Vagina (tissue), 2 donors: ENCODE measurements at regions not wholly inside any gene's neighbourhood (a gene's known extent, or its start where the extent isn't known, plus 50 kb on each side); places are given as distances from the start of the nearest gene placed in this dataset.

Experiments
- DNase-seq, 2 donors: peaks; one replicate each; pipeline ENCODE4 v3.0.0-alpha.2; 2017; ENCODE audit errors: extremely low spot score in 2 of 2
- H3K27ac ChIP-seq: fragments of 200-600 bp; sonication (generic); one replicate; pipeline ENCODE4 v1.5.1; 2019
- H3K27me3 ChIP-seq: fragments of 200-600 bp; sonication (generic); one replicate; pipeline ENCODE4 v1.5.1; 2019
- H3K36me3 ChIP-seq, 2 donors: fragments of 200-600 bp; sonication (generic); one replicate each; pipeline ENCODE4 v1.5.1; 2017 to 2019
- H3K4me1 ChIP-seq: fragments of 200-600 bp; sonication (generic); one replicate; pipeline ENCODE4 v1.5.1; 2019
- H3K4me3 ChIP-seq, 2 donors: fragments of 200-600 bp; sonication (generic); 1 replicate in 1 of 2; 2 replicates in 1 of 2; pipeline ENCODE4 v1.5.1; 2016 to 2019
- H3K9me3 ChIP-seq: fragments of 200-600 bp; sonication (generic); one replicate; pipeline ENCODE4 v1.5.1; 2019
- CTCF ChIP-seq, 3 experiments: fragments of 450-650 bp in 2 of 3; fragments of 200-600 bp in 1 of 3; sonication (generic) in 1 of 3; IDR thresholded peaks; one replicate each; pipeline ENCODE4 v1.5.1; 2017 to 2019; ENCODE audit warnings: antibody characterized with exemption in 3 of 3, mild to moderate bottlenecking in 2 of 3, moderate library complexity in 2 of 3
- POLR2A ChIP-seq, 2 donors: fragments of 450-650 bp; IDR thresholded peaks; one replicate each; pipeline ENCODE4 v1.6.1; 2017; ENCODE audit warnings: antibody characterized with exemption in 2 of 2, mild to moderate bottlenecking in 2 of 2, moderate library complexity in 2 of 2
- POLR2AphosphoS5 ChIP-seq, 2 donors: sonication (generic); formaldehyde crosslinking; IDR thresholded peaks; one replicate each; pipeline ENCODE4 v1.9.0; 2017; ENCODE audit warnings: antibody characterized with exemption in 2 of 2, mild to moderate bottlenecking in 2 of 2, low read depth in 1 of 2; ENCODE audit not compliant: insufficient read depth in 1 of 2
- intact Hi-C: fragments of 100-400 bp; cut with DNase I; formaldehyde crosslinking; loops from one replicate; pipeline ENCODE4 v1.15.1; 2023

- DNase-seq, result no peak
- TF ChIP-seq POLR2A (IDR thresholded peaks at IDR 0.05) (no peak), POLR2AphosphoS5 (IDR thresholded peaks at IDR 0.05; ENCODE audit: insufficient read depth in 1 of 2, low read depth in 1 of 2) (no peak), CTCF (IDR thresholded peaks at IDR 0.05) (no peak)
- no peak overlapping the region for H3K4me3 ChIP-seq
- H3K36me3 ChIP-seq, result no peaks in the 10 kb centered on the region
- H3K27me3 ChIP-seq, result no peaks in the 10 kb centered on the region
- no peaks in the 10 kb centered on the region for H3K4me1 ChIP-seq
- intact Hi-C loops, result no loop called here
- H3K9me3 ChIP-seq, result no peaks in the 10 kb centered on the region
- no peak overlapping the region for H3K27ac ChIP-seq
These were observed 168.0 kb upstream of the NOX3 start for GRCh38 chr6:155623450-155624178.

GRCh38 chr6:155614606-155615005 lies 159.0 kb upstream of the NOX3 start:
- TF ChIP-seq POLR2A (IDR thresholded peaks at IDR 0.05), result no peak
- no peak for TF ChIP-seq POLR2AphosphoS5 (IDR thresholded peaks at IDR 0.05; ENCODE audit: insufficient read depth in 1 of 2, low read depth in 1 of 2)
- no peak for TF ChIP-seq CTCF (IDR thresholded peaks at IDR 0.05)
- Histone ChIP-seq H3K4me1 (no peaks in the 10 kb centered on the region), H3K27ac (no peak overlapping the region), H3K4me3 (no peak overlapping the region), H3K27me3 (no peaks in the 10 kb centered on the region), H3K9me3 (peaks cover 4% of the 10 kb centered on the region), H3K36me3 (no peaks in the 10 kb centered on the region)
- intact Hi-C loops, result no loop called here
- no peak for DNase-seq

GRCh38 chr6:155611742-155612141 lies 156.1 kb upstream of the NOX3 start:
- Histone ChIP-seq H3K36me3 (no peaks in the 10 kb centered on the region), H3K4me3 (no peak overlapping the region), H3K4me1 (no peaks in the 10 kb centered on the region), H3K9me3 (peaks cover 4% of the 10 kb centered on the region), H3K27ac (no peak overlapping the region), H3K27me3 (no peaks in the 10 kb centered on the region)
- TF ChIP-seq POLR2AphosphoS5 (IDR thresholded peaks at IDR 0.05; ENCODE audit: insufficient read depth in 1 of 2, low read depth in 1 of 2) (no peak), CTCF (IDR thresholded peaks at IDR 0.05) (no peak), POLR2A (IDR thresholded peaks at IDR 0.05) (no peak)
- intact Hi-C loops, result no loop called here
- no peak for DNase-seq

- Histone ChIP-seq H3K27ac (no peak overlapping the region), H3K9me3 (no peaks in the 10 kb centered on the region), H3K4me3 (no peak overlapping the region), H3K4me1 (no peaks in the 10 kb centered on the region), H3K27me3 (no peaks in the 10 kb centered on the region), H3K36me3 (no peaks in the 10 kb centered on the region)
- no peak for DNase-seq
- intact Hi-C loops, result no loop called here
- TF ChIP-seq POLR2A (IDR thresholded peaks at IDR 0.05) (no peak), CTCF (IDR thresholded peaks at IDR 0.05) (no peak), POLR2AphosphoS5 (IDR thresholded peaks at IDR 0.05; ENCODE audit: insufficient read depth in 1 of 2, low read depth in 1 of 2) (no peak)
These were observed 149.4 kb upstream of the NOX3 start for GRCh38 chr6:155604991-155605390.

GRCh38 chr6:155599561-155599960 lies 143.9 kb upstream of the NOX3 start:
- Histone ChIP-seq H3K4me1 (no peaks in the 10 kb centered on the region), H3K27ac (no peak overlapping the region), H3K27me3 (no peaks in the 10 kb centered on the region), H3K9me3 (no peaks in the 10 kb centered on the region), H3K36me3 (no peaks in the 10 kb centered on the region), H3K4me3 (no peak overlapping the region)
- TF ChIP-seq POLR2AphosphoS5 (IDR thresholded peaks at IDR 0.05; ENCODE audit: insufficient read depth in 1 of 2, low read depth in 1 of 2), result no peak
- no peak for TF ChIP-seq CTCF (IDR thresholded peaks at IDR 0.05)
- no peak for TF ChIP-seq POLR2A (IDR thresholded peaks at IDR 0.05)
- no peak for DNase-seq
- intact Hi-C loops, result no loop called here
